Endothelial cell (in vitro differentiated cells): ENCODE measurements at regions not wholly inside any gene's neighbourhood (a gene's known extent, or its start where the extent isn't known, plus 50 kb on each side); places are given as distances from the start of the nearest gene placed in this dataset.
"Not testable (repeated sequence)": the region's sequence is repeated elsewhere in the genome, so short reads cannot be mapped to it uniquely, and the experiment has no call there.

Source experiments
- DNase-seq: peaks from one replicate; pipeline ENCODE4 v3.0.0; 2021; ENCODE audit warnings: low spot score
- H3K27ac Mint-ChIP-seq: one replicate; pipeline ENCODE4 v1.8.0; 2021; ENCODE audit warnings: mixed read lengths, inconsistent platforms; ENCODE audit not compliant: unreplicated experiment
- H3K27me3 Mint-ChIP-seq: one replicate; pipeline ENCODE4 v1.8.0; 2021; ENCODE audit warnings: mild to moderate bottlenecking, moderate library complexity, mixed read lengths, inconsistent platforms; ENCODE audit not compliant: unreplicated experiment
- H3K36me3 Mint-ChIP-seq: one replicate; pipeline ENCODE4 v1.8.0; 2021; ENCODE audit warnings: mild to moderate bottlenecking, low read depth, mixed read lengths, inconsistent platforms; ENCODE audit not compliant: unreplicated experiment
- H3K4me1 Mint-ChIP-seq: one replicate; pipeline ENCODE4 v1.8.0; 2021; ENCODE audit warnings: mild to moderate bottlenecking, mixed read lengths, inconsistent platforms; ENCODE audit not compliant: unreplicated experiment
- H3K4me3 Mint-ChIP-seq: one replicate; pipeline ENCODE4 v1.8.0; 2021; ENCODE audit warnings: mild to moderate bottlenecking, mixed read lengths, inconsistent platforms; ENCODE audit not compliant: unreplicated experiment
- H3K9me3 Mint-ChIP-seq: one replicate; pipeline ENCODE4 v1.8.0; 2021; ENCODE audit warnings: mixed read lengths, inconsistent platforms; ENCODE audit not compliant: unreplicated experiment
- TF ChIP-seq, protein P1 (sequence below): fragments of 200-600 bp; sonication (generic); IDR thresholded peaks from one replicate; pipeline ENCODE4 v1.5.0; 2021; ENCODE audit warnings: antibody characterized with exemption; ENCODE audit not compliant: unreplicated experiment

DNA sequence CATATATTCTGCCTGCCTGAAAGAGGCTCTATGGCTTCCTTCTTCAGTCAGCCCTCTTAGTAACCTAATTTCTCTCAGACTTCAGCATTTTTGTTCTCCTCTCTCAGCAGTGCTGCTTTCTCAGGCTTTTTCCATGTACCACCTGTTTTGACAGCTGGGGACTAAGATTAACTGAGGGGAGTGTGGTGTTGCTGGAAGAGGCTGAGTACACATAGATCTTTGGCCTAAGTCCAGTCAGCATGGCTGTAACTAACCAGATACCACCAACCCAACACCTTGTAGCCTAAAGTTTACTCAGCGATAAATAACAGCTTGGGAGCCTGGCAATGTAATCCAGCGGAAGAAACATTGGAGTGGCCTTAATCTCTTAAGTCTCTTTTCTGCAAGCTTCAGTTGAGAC lies 85.5 kb downstream of the RTL3 start:
- Mint-ChIP-seq H3K9me3 (no peaks in the 10 kb centered on the region), H3K27me3 (no peaks in the 10 kb centered on the region), H3K27ac (no peak overlapping the region), H3K36me3 (no peaks in the 10 kb centered on the region), H3K4me1 (no peaks in the 10 kb centered on the region), H3K4me3 (no peak overlapping the region)
- TF ChIP-seq, protein P1, sequence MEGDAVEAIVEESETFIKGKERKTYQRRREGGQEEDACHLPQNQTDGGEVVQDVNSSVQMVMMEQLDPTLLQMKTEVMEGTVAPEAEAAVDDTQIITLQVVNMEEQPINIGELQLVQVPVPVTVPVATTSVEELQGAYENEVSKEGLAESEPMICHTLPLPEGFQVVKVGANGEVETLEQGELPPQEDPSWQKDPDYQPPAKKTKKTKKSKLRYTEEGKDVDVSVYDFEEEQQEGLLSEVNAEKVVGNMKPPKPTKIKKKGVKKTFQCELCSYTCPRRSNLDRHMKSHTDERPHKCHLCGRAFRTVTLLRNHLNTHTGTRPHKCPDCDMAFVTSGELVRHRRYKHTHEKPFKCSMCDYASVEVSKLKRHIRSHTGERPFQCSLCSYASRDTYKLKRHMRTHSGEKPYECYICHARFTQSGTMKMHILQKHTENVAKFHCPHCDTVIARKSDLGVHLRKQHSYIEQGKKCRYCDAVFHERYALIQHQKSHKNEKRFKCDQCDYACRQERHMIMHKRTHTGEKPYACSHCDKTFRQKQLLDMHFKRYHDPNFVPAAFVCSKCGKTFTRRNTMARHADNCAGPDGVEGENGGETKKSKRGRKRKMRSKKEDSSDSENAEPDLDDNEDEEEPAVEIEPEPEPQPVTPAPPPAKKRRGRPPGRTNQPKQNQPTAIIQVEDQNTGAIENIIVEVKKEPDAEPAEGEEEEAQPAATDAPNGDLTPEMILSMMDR, result no peak
- DNase-seq, result no peak

DNA sequence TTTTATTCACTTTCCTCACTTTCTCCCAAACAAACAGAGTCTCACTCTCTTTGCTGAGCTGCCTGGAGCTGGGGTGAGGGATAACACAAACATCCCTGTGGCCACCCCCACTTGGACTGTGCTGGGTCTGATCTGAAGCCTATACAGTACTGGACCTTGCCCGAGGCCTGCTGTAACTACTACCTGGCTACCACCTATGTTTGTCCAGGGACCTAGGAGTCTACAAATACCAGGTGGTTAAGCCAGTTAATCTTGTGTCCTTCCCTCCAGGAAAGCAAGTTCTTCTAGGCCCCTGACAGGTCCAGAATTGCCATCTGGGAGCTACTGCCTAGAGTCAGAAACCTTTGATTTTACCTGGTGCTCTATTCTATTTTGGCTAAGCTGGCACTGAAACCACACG lies 87.3 kb downstream of the RTL3 start:
- TF ChIP-seq, protein P1, result no peak
- H3K36me3 Mint-ChIP-seq, result no peaks in the 10 kb centered on the region
- H3K4me3 Mint-ChIP-seq, result no peak overlapping the region
- no peak overlapping the region for H3K27ac Mint-ChIP-seq
- H3K9me3 Mint-ChIP-seq, result no peaks in the 10 kb centered on the region
- DNase-seq, result no peak
- no peaks in the 10 kb centered on the region for H3K4me1 Mint-ChIP-seq
- no peaks in the 10 kb centered on the region for H3K27me3 Mint-ChIP-seq

GRCh38 chrX:78555401-78555980 lies 103.6 kb downstream of the RTL3 start:
- no peak overlapping the region for H3K27ac Mint-ChIP-seq
- H3K36me3 Mint-ChIP-seq, result no peaks in the 10 kb centered on the region
- no peaks in the 10 kb centered on the region for H3K9me3 Mint-ChIP-seq
- H3K4me1 Mint-ChIP-seq, result no peaks in the 10 kb centered on the region
- no peaks in the 10 kb centered on the region for H3K27me3 Mint-ChIP-seq
- DNase-seq, result no peak
- no peak overlapping the region for H3K4me3 Mint-ChIP-seq
- TF ChIP-seq, protein P1, result no peak

DNA sequence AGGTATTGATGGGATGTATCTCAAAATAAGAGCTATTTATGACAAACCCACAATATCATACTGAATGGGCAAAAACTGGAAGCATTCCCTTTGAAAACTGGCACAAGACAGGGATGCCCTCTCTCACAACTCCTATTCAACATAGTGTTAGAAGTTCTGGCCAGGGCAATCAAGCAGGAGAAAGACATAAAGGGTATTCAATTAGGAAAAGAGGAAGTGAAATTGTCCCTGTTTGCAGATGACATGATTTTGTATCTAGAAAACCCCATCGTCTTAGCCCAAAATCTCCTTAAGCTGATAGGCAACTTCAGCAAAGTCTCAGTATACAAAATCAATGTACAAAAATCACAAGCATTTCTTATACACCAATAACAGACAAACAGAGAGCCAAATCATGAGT lies 106.5 kb downstream of the RTL3 start:
- not testable (repeated sequence) for H3K4me1 Mint-ChIP-seq, DNase-seq, H3K27ac Mint-ChIP-seq, H3K4me3 Mint-ChIP-seq, H3K9me3 Mint-ChIP-seq, H3K27me3 Mint-ChIP-seq, H3K36me3 Mint-ChIP-seq

GRCh38 chrX:78548012-78548411 lies 111.1 kb downstream of the RTL3 start:
- Mint-ChIP-seq H3K4me1 (no peaks in the 10 kb centered on the region), H3K27me3 (no peaks in the 10 kb centered on the region), H3K9me3 (no peaks in the 10 kb centered on the region), H3K4me3 (no peak overlapping the region), H3K27ac (no peak overlapping the region), H3K36me3 (no peaks in the 10 kb centered on the region)
- no peak for DNase-seq
- TF ChIP-seq, protein P1, result no peak
